SKM-1 (cell line): ENCODE measurements at regions not wholly inside any gene's neighbourhood (a gene's known extent, or its start where the extent isn't known, plus 50 kb on each side); places are given as distances from the start of the nearest gene placed in this dataset.

Source experiments
- DNase-seq: peaks from one replicate; lab custom pipeline; 2025; ENCODE audit not compliant: unreplicated experiment; lab: John Stamatoyannopoulos, UW

- DNase-seq, result no peak
Measured at GRCh38 chr2:103268841-103269498, 507.1 kb downstream of the TMEM182 start.

- DNase-seq, result no peak
Measured at GRCh38 chr2:103276869-103277268, 515.0 kb downstream of the TMEM182 start.

- DNase-seq, result no peak
Measured at GRCh38 chr2:103284750-103285149, 522.9 kb downstream of the TMEM182 start.

GRCh38 chr2:103285354-103285753 lies 523.5 kb downstream of the TMEM182 start:
- DNase-seq, result no peak

GRCh38 chr2:103287746-103288145 lies 525.9 kb downstream of the TMEM182 start:
- DNase-seq, result no peak

GRCh38 chr2:103288696-103289095 lies 526.9 kb downstream of the TMEM182 start:
- DNase-seq, result no peak

GRCh38 chr2:103289105-103289725 lies 527.4 kb downstream of the TMEM182 start:
- DNase-seq, result no peak

GRCh38 chr2:103292573-103292972 lies 530.7 kb downstream of the TMEM182 start:
- no peak for DNase-seq

- no peak for DNase-seq
Measured at GRCh38 chr2:103293067-103293741, 531.4 kb downstream of the TMEM182 start.

GRCh38 chr2:103293742-103294077 lies 531.9 kb downstream of the TMEM182 start:
- DNase-seq, result no peak

GRCh38 chr2:103294420-103294819 lies 532.6 kb downstream of the TMEM182 start:
- no peak for DNase-seq

- DNase-seq, result no peak
Measured at GRCh38 chr2:103295591-103295990, 533.8 kb downstream of the TMEM182 start.

- no peak for DNase-seq
Measured at GRCh38 chr2:103324671-103325070, 562.8 kb downstream of the TMEM182 start.

- no peak for DNase-seq
Measured at GRCh38 chr2:103327386-103327785, 565.6 kb downstream of the TMEM182 start.

GRCh38 chr2:103327966-103328365 lies 566.1 kb downstream of the TMEM182 start:
- DNase-seq, result no peak

GRCh38 chr2:103335403-103335802 lies 573.6 kb downstream of the TMEM182 start:
- DNase-seq, result no peak

GRCh38 chr2:103338819-103339218 lies 577.0 kb downstream of the TMEM182 start:
- no peak for DNase-seq

GRCh38 chr2:103346780-103347179 lies 584.9 kb downstream of the TMEM182 start:
- no peak for DNase-seq

- DNase-seq, result no peak
Measured at GRCh38 chr2:103353774-103354173, 591.9 kb downstream of the TMEM182 start.

- DNase-seq, result no peak
Measured at GRCh38 chr2:103355287-103355686, 593.5 kb downstream of the TMEM182 start.

GRCh38 chr2:103361712-103362111 lies 599.9 kb downstream of the TMEM182 start:
- no peak for DNase-seq

- DNase-seq, result no peak
Measured at GRCh38 chr2:103363639-103364038, 601.8 kb downstream of the TMEM182 start.
